ENCODE measurements at regions not wholly inside any gene's neighbourhood (a gene's known extent, or its start where the extent isn't known, plus 50 kb on each side); places are given as distances from the start of the nearest gene placed in this dataset.

GRCh38 chr16:51592535-51593300 is 441.6 kb upstream of the SALL1 start:
- no peak for DNase-seq (ENCODE audit: low read depth in 2 of 2)

DNA sequence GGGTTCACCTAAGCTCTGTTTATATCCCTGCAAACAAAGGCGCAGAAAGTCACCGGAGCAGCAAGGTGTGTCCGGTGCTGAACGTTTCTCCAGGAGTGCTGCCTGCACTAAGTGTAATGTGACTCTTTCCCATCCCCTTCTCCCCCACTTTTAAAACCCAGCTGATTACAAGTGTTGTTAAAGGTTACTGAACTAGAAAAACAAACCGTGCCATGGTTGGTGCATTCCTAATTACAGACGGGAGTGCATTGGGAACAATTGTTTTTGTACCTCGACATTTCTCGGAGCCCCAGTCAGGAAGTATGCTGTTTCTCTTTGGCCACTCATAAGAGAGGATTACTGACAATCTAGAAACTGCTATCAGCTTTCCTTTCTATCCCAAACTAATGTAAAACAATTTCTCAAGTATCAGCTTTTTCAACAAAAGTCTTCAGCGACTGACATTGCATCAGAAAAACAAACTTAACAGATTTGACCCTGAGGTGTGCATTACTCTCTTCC is 441.0 kb upstream of the SALL1 start:
- no peak for DNase-seq (ENCODE audit: low read depth in 2 of 2)

GRCh38 chr16:51591480-51591879 is 440.4 kb upstream of the SALL1 start:
- no peak for DNase-seq (ENCODE audit: low read depth in 2 of 2)

DNA sequence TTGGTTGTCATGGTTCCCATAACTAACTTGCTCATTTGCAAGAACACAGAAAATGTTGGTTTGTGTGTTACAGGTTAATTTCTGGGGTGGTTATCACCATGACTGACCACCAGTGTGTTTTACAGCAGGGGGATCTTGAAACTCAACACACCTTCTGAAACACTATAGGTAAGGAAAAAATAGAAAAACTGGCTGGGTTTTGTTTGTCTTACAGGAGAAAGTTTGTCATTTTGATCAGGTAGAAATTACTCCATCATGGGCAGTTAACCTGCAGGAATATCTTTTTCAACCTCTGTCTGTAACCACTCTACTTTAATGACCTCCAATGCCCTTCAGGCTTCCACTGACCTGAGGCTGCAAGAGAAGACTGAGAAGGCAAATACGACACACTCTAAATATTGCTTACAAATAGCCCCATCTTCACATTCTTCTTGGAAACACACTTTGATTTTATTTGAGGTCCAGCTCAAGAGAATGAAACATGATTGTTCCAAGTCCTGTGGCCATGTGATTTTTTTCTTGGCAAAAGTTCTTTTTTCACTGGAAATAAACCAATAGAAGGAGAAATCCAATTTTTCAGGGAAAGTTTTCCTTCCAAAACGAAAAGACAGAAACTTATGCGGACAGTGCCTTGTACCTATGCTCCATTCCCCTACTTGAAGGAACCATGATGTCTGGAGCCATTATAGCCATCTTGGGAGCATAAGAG is 428.7 kb upstream of the SALL1 start:
- no peak for DNase-seq (ENCODE audit: low read depth in 2 of 2)

- DNase-seq (ENCODE audit: low read depth in 2 of 2), result no peak
These were observed 426.7 kb upstream of the SALL1 start for GRCh38 chr16:51577621-51578303.

GRCh38 chr16:51576498-51577195 is 425.6 kb upstream of the SALL1 start:
- DNase-seq (ENCODE audit: low read depth in 2 of 2), result no peak

DNA sequence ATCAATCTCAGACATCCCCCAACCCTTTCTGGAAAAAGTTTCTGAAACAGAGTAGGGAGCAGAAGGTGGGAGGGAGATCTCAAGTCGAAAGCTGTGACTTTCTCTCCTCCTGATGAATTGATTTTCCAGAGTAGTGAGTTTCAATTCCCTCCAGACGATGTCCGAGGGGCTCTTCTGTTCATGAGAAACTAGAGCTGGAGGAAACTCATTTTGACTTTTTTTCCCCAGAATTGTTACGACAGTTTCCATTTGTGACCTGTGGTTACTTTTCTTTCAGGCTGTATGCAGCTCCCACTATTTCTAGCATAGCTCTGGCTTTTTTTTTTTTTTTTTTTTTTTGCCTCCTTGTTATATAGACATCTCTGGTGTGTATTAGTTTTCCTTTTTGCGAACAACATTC is 422.1 kb upstream of the SALL1 start:
- DNase-seq (ENCODE audit: low read depth in 2 of 2), result no peak

DNA sequence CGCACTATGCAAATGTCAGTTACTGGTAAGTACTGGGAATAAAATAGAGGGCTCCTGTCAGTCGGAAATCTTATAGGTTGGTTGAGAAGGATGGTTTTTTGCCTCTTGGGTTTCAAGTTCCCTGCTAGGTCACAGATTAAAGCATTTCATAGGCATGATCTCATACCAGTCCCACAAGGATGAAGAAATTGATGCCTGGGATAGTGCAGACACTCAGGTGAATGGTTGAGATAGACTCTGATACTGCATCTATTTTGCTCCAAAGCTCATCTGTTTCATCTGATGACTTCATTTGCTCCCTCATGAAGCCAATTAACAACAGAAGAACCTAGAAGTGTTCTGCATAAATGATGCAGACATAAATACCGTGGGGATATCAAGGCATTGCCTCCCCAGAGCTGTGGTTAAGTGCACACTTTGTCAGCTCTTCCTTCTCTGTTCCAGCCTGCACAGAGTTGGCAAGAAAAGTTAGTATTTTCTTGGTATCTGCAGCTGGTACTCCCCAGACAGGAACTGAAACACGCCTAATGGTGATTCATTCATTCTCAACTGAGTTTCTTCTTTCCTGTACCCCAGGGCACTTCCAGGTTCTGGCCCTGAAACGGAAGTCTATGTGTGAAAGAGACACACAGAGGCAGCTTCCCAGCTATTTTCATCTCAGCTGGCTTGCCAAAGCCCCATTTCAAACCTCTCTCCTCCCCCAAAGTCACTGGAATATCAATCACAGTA is 418.3 kb upstream of the SALL1 start:
- no peak for DNase-seq (ENCODE audit: low read depth in 2 of 2)

DNA sequence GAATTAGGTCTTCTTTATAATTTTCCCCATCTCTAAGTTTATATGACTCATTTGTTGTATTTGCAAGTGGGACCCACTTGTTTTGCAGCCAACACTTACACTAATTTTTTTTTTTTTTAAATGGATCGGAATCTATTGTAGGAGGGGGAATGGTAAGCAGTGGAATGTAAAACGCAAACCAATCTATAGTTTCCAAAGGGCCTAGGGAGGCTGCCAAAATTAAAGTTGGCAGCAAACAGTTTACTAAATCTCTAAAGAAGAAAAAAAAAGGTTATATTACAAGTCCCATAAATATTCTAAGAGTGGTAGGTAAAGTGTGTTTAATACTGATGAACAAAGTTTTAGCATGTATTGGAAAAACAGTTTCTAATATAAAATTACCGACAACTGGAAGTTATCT is 416.8 kb upstream of the SALL1 start:
- no peak for DNase-seq (ENCODE audit: low read depth in 2 of 2)

DNA sequence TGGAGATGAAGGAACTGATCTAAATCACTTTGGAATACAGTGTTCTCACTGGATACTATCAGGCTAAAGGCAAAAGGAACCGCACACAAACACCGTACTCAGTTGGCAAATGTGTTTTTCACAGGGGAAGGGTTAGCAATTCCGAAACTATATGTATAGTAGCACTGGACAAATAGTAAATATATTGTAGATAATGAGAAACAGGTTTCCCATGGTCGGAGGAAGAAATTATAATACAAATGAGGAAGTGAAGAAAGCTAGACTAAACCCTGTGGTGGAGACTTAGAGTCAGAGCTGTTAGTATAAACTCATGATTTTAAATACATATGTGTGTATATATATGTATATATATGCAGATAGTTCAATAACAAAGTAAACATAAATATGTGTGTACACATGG is 414.1 kb upstream of the SALL1 start:
- DNase-seq (ENCODE audit: low read depth in 2 of 2), result no peak

DNA sequence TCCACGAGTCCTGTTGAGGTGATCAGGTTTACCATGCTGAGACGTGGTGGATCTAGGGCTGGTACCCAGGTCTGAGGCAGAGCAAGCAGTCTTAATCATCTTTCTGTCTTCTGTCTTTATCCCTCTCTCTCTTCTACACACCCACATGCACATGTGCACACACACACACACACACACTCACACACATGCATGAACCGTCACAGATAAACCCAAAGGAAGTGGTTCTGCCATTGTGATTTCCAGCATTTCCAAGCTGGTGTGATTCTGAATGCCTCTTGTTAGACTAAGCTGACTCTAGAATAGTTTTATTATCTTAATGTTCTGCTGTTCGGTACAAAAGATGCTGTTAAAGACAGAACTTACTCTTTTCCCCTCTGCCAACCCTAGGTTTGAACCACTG is 411.8 kb upstream of the SALL1 start:
- no peak for DNase-seq (ENCODE audit: low read depth in 2 of 2)

- no peak for DNase-seq (ENCODE audit: low read depth in 2 of 2)
These were observed 408.8 kb upstream of the SALL1 start for GRCh38 chr16:51559901-51560300.

DNA sequence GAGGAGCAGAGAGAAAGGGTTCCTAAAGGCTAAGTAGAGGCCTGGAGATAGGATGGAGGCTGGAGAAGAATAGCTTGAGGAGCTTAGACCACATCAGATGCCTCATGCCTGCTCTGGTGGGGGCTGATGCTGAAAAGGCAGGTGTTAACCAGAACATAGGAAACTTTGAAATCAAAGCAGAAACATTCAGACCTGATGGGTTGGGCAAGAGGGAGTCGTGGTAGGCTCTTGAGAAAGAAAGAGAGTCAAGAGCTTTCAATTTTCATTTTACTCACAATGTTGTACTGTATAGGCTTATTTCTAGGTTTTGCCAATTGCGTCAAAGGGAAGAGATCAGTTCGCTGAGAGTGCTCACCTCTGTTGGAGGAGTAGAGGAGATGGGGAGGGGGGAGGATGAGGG is 406.6 kb upstream of the SALL1 start:
- DNase-seq (ENCODE audit: low read depth in 2 of 2), result no peak

- no peak for DNase-seq (ENCODE audit: low read depth in 2 of 2)
These were observed 405.7 kb upstream of the SALL1 start for GRCh38 chr16:51556694-51557340.

DNA sequence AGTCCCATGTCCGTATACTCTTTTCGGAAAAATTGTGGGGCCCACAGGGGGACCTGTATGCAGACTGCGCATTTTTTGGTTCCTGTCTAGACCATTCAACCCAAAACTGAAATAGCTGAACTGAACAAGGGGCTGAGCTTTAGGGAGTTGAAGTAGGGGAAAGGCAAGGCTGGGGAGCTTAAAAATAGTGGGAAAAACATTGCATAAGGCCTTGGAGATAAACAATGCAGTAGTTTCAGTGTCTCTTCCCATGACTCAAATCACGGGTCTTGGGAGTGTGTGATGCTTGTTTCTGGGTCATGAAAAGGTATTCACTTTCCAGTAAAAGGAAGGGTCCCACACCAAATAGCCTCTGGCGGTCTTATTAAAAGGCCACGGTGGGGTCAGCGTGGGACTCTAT is 402.8 kb upstream of the SALL1 start:
- DNase-seq (ENCODE audit: low read depth in 2 of 2), result no peak

- no peak for DNase-seq (ENCODE audit: low read depth in 2 of 2)
These were observed 402.2 kb upstream of the SALL1 start for GRCh38 chr16:51553314-51553713.

GRCh38 chr16:51550800-51551347 is 399.8 kb upstream of the SALL1 start:
- no peak for DNase-seq (ENCODE audit: low read depth in 2 of 2)

DNA sequence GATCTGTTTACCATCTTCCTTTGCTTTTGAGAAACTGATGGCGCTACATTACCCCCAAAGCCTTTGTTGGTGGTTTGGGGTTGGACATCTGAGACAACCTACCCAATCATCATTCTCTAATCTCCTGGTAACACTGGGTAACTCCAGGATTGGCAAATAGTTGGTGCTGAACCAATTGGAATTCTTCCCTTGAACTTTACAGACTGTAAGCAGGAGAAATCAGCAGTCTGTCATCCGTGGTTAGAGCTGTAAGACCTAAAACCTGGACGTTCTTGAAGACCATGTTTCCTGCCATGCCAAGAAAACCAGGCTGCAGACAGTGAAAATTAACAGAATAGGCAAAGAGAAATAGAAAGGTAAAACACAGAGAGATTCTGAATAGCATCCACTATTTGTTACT is 398.8 kb upstream of the SALL1 start:
- DNase-seq (ENCODE audit: low read depth in 2 of 2), result no peak

- no peak for DNase-seq (ENCODE audit: low read depth in 2 of 2)
These were observed 394.9 kb upstream of the SALL1 start for GRCh38 chr16:51545951-51546350.

GRCh38 chr16:51544851-51545467 is 393.9 kb upstream of the SALL1 start:
- DNase-seq (ENCODE audit: low read depth in 2 of 2), result no peak
